IMR-90 (cell line): ENCODE measurements at regions not wholly inside any gene's neighbourhood (a gene's known extent, or its start where the extent isn't known, plus 50 kb on each side); places are given as distances from the start of the nearest gene placed in this dataset.

Experiments
- ATAC-seq: fragments of 200-7000 bp; cut with Tn5 transposase; 2 replicates; pipeline ENCODE4 v1.9.1; 2020; ENCODE audit warnings: low read depth, mild to moderate bottlenecking, moderate library complexity
- BruUV-seq: library from RNA; stranded (reverse); fragments of 400-500 nt; replicated peaks from 2 replicates; lab custom pipeline; 2021; lab: Mats Ljungman, UMichigan
- CTCF ChIA-PET: fragments of 300-600 bp; formaldehyde crosslinking; extraction: SDS; loops from one replicate; lab custom pipeline; 2021; ENCODE audit warnings: antibody characterized with exemption; lab: Yijun Ruan, JAX
- POLR2A ChIA-PET: fragments of 300-600 bp; sonication (Branson Sonifier 250); formaldehyde crosslinking; loops from one replicate; lab custom pipeline; 2022; ENCODE audit warnings: antibody characterized with exemption; ENCODE audit not compliant: unreplicated experiment; lab: Charles Lee
- DNase-seq: peaks from one replicate; pipeline ENCODE4 v3.0.0; 2013
- H2AFZ ChIP-seq: replicated peaks from 2 replicates; pipeline ENCODE3; 2013; ENCODE audit warnings: low read length, mild to moderate bottlenecking; ENCODE audit not compliant: poor library complexity
- H2AK5ac ChIP-seq: 2 replicates; pipeline ENCODE4 v1.6.1; 2013; ENCODE audit warnings: low read depth, low read length, inconsistent platforms
- H2AK9ac ChIP-seq: replicated peaks from 2 replicates; pipeline ENCODE3; 2013; ENCODE audit warnings: mild to moderate bottlenecking, low read depth, low read length, moderate library complexity; ENCODE audit not compliant: poor library complexity
- H2BK120ac ChIP-seq: 2 replicates; pipeline ENCODE4 v1.6.1; 2013; ENCODE audit warnings: low read depth, low read length, inconsistent platforms
- H2BK15ac ChIP-seq: 3 replicates; pipeline ENCODE4 v1.6.1; 2013; ENCODE audit warnings: low read depth, low read length, inconsistent platforms
- H2BK20ac ChIP-seq: 2 replicates; pipeline ENCODE4 v1.6.1; 2013; ENCODE audit warnings: low read depth, mild to moderate bottlenecking, inconsistent platforms, low read length, moderate library complexity
- H2BK5ac ChIP-seq: 2 replicates; pipeline ENCODE4 v1.6.1; 2013; ENCODE audit warnings: mild to moderate bottlenecking, low read depth, low read length, inconsistent platforms; ENCODE audit not compliant: poor library complexity, severe bottlenecking
- H3K14ac ChIP-seq: replicated peaks from 2 replicates; pipeline ENCODE4 v1.6.1; 2013; ENCODE audit warnings: low read depth, low read length, inconsistent platforms
- H3K18ac ChIP-seq: 2 replicates; pipeline ENCODE4 v1.6.1; 2013; ENCODE audit warnings: low read depth, low read length, control low read depth
- H3K23ac ChIP-seq: 2 replicates; pipeline ENCODE4 v1.6.1; 2013; ENCODE audit warnings: low read depth, low read length, inconsistent platforms
- H3K27ac ChIP-seq: 2 replicates; pipeline ENCODE4 v1.5.1; 2013; ENCODE audit warnings: mild to moderate bottlenecking, control low read depth, low read length; ENCODE audit not compliant: insufficient read depth
- H3K27me3 ChIP-seq: 2 replicates; pipeline ENCODE4 v1.6.1; 2013; ENCODE audit warnings: low read length; ENCODE audit not compliant: control insufficient read depth, insufficient read depth
- H3K36me3 ChIP-seq: 2 replicates; pipeline ENCODE4 v1.6.1; 2013; ENCODE audit warnings: low read length, mixed read lengths; ENCODE audit not compliant: control insufficient read depth, insufficient read depth
- H3K4ac ChIP-seq: 2 replicates; pipeline ENCODE4 v1.6.1; 2013; ENCODE audit warnings: low read depth, low read length, inconsistent platforms
- H3K4me1 ChIP-seq: 2 replicates; pipeline ENCODE4 v1.6.1; 2013; ENCODE audit warnings: low read length, mixed read lengths; ENCODE audit not compliant: control insufficient read depth, insufficient read depth
- H3K4me2 ChIP-seq: 2 replicates; pipeline ENCODE4 v1.6.1; 2013; ENCODE audit warnings: low read depth, mild to moderate bottlenecking, control low read depth, low read length, moderate library complexity
- H3K4me3 ChIP-seq: 2 replicates; pipeline ENCODE4 v1.5.1; 2013; ENCODE audit warnings: low read depth, mild to moderate bottlenecking, control low read depth, low read length, moderate library complexity; ENCODE audit not compliant: insufficient read depth
- H3K56ac ChIP-seq: 2 replicates; pipeline ENCODE4 v1.6.1; 2013; ENCODE audit warnings: low read length, inconsistent platforms; ENCODE audit not compliant: insufficient read depth; ENCODE audit errors: extremely low read depth
- H3K79me1 ChIP-seq, 2 experiments: 2 replicates each; pipeline ENCODE4 v1.6.1; 2013; ENCODE audit warnings: low read length in 2 of 2, inconsistent platforms in 1 of 2, low read depth in 1 of 2
- H3K9ac ChIP-seq: 2 replicates; pipeline ENCODE4 v1.6.1; 2013; ENCODE audit warnings: low read depth, low read length, control low read depth
- H3K9me1 ChIP-seq: 2 replicates; pipeline ENCODE4 v1.6.1; 2013; ENCODE audit warnings: low read length, inconsistent platforms; ENCODE audit not compliant: insufficient read depth
- H3K9me3 ChIP-seq: 2 replicates; pipeline ENCODE4 v1.6.1; 2013; ENCODE audit warnings: low read length; ENCODE audit not compliant: control insufficient read depth, insufficient read depth
- H4K20me1 ChIP-seq: 2 replicates; pipeline ENCODE4 v1.6.1; 2013; ENCODE audit warnings: low read length, inconsistent platforms; ENCODE audit not compliant: insufficient read depth
- H4K5ac ChIP-seq: 2 replicates; pipeline ENCODE4 v1.6.1; 2013; ENCODE audit warnings: mild to moderate bottlenecking, low read depth, low read length, control low read depth
- H4K8ac ChIP-seq, 2 experiments: 2 replicates each; pipeline ENCODE4 v1.6.1; 2013; ENCODE audit warnings: low read depth in 2 of 2, low read length in 2 of 2, control low read depth in 1 of 2, inconsistent platforms in 1 of 2
- H4K91ac ChIP-seq: 2 replicates; pipeline ENCODE4 v1.6.1; 2013; ENCODE audit warnings: low read depth, low read length, inconsistent platforms; ENCODE audit not compliant: insufficient read depth
- CHD1 ChIP-seq: IDR thresholded peaks from 2 replicates; pipeline ENCODE4 v1.6.1; 2012; ENCODE audit warnings: low read depth, low read length, improper control_type of control experiment
- FOS ChIP-seq: fragments of 150-350 bp; IDR thresholded peaks from 2 replicates; pipeline ENCODE4 v1.6.1; 2016; ENCODE audit warnings: low read depth, low read length
- MAFK ChIP-seq: IDR thresholded peaks from 2 replicates; pipeline ENCODE4 v1.6.1; 2012; ENCODE audit warnings: low read depth, low read length, improper control_type of control experiment
- MXI1 ChIP-seq: IDR thresholded peaks from 2 replicates; pipeline ENCODE4 v1.6.1; 2012; ENCODE audit warnings: low read depth, mild to moderate bottlenecking, low read length, moderate library complexity, borderline replicate concordance
- NFE2L2 ChIP-seq: fragments of 150-350 bp; IDR thresholded peaks from 2 replicates; pipeline ENCODE4 v1.6.1; 2016; ENCODE audit warnings: low read depth, mild to moderate bottlenecking, low read length
- POLR2A ChIP-seq: IDR thresholded peaks from 2 replicates; pipeline ENCODE4 v1.6.1; 2012; ENCODE audit warnings: mild to moderate bottlenecking, low read depth, low read length
- RCOR1 ChIP-seq: IDR thresholded peaks from 2 replicates; pipeline ENCODE4 v1.6.1; 2012; ENCODE audit warnings: mild to moderate bottlenecking, low read length, improper control_type of control experiment; ENCODE audit not compliant: insufficient replicate concordance
- RFX5 ChIP-seq: IDR thresholded peaks from 2 replicates; pipeline ENCODE4 v1.8.0; 2012; ENCODE audit warnings: low read depth, mild to moderate bottlenecking, low read length, moderate library complexity
- SMC3 ChIP-seq: fragments of 150-350 bp; IDR thresholded peaks from 2 replicates; pipeline ENCODE4 v1.6.1; 2016; ENCODE audit warnings: low read depth, mild to moderate bottlenecking, antibody characterized with exemption, low read length, moderate library complexity
- WGBS, 2 experiments: methylation state at CpG; one replicate each; pipeline versions ENCODE4 v1.1.5 to v1.1.7; 2013; ENCODE audit warnings: missing lambda C conversion rate in 2 of 2; ENCODE audit not compliant: insufficient read length in 1 of 2; ENCODE audit errors: extremely low coverage in 2 of 2; 5-methylcytosine and 5-hydroxymethylcytosine counted together
- dilution Hi-C: fragments of 300-500 bp; cut with HindIII; formaldehyde crosslinking; loops from one replicate; pipeline ENCODE4 v1.14.3; 2018; ENCODE audit warnings: low sequenced_read_pairs; ENCODE audit not compliant: unreplicated experiment
- in situ Hi-C: fragments of 300-500 bp; cut with MboI; formaldehyde crosslinking; loops from 3 replicates; pipeline ENCODE4 v1.14.3; 2019; ENCODE audit warnings: low sequenced_read_pairs, inconsistent platforms, mixed read lengths
- intact Hi-C: fragments of 100-400 bp; cut with micrococcal nuclease; formaldehyde crosslinking; loops from 2 replicates; pipeline ENCODE4 v1.10.0; 2022
- TF ChIP-seq, protein P1 (sequence below): conservative IDR thresholded peaks from 2 replicates; pipeline ENCODE4 v1.5.1; 2012; ENCODE audit warnings: mild to moderate bottlenecking, low read depth, low read length, improper control_type of control experiment
- TF ChIP-seq, protein P2 (sequence below): fragments of 150-350 bp; IDR thresholded peaks from 2 replicates; pipeline ENCODE4 v1.6.1; 2016; ENCODE audit warnings: low read depth, mild to moderate bottlenecking, low read length, moderate library complexity, borderline replicate concordance
- TF ChIP-seq, protein P3 (sequence below): fragments of 150-350 bp; IDR thresholded peaks from 2 replicates; pipeline ENCODE4 v1.6.1; 2017; ENCODE audit warnings: mild to moderate bottlenecking, antibody characterized with exemption, low read length, low read depth

DNA sequence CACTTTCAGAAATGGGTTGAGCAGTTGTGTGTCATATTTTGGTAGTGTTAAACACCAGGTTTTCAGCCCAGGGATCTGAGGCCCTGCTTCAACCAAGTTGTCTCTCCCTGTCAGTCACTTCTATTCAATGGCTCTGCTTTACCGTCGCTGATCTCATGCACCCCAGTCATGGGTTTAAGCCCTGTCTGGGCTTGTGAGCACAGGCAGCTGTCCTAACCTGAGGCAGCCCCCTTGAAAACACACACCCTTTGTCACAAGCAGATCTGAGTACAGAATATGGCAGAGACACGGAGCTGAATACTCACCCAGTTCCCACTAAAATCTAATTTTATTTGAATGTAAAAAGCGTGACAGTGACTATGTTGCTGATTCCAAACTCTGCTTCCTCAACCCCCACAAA, 110.6 kb upstream of the GLI3 start:
- Histone ChIP-seq H2BK15ac (no peak overlapping the region), H2AK9ac (no peak overlapping the region), H4K5ac (no peak overlapping the region), H3K4ac (no peak overlapping the region), H3K9ac (no peak overlapping the region), H3K9me1 (no peaks in the 10 kb centered on the region), H4K20me1 (no peaks in the 10 kb centered on the region), H3K56ac (no peak overlapping the region), H3K27ac (no peak overlapping the region), H3K79me1 (no peaks in the 10 kb centered on the region), H3K9me3 (no peaks in the 10 kb centered on the region), H3K23ac (no peak overlapping the region), H4K8ac (no peak overlapping the region), H2AK5ac (no peak overlapping the region), H2BK20ac (no peak overlapping the region), H3K4me2 (no peak overlapping the region), H3K36me3 (no peaks in the 10 kb centered on the region), H2BK120ac (no peak overlapping the region), H3K4me1 (no peaks in the 10 kb centered on the region), H3K14ac (no peak overlapping the region), H4K91ac (no peak overlapping the region), H2AFZ (no peak overlapping the region), H3K18ac (no peak overlapping the region), H2BK5ac (no peak overlapping the region), H3K27me3 (peaks cover 12% of the 10 kb centered on the region), H3K4me3 (no peak overlapping the region)
- in situ Hi-C loops: no loop called here
- no peak for ATAC-seq
- ChIA-PET CTCF (no interaction called here), POLR2A (no interaction called here)
- dilution Hi-C loops: no loop called here
- TF ChIP-seq MXI1 (no peak), POLR2A (no peak), FOS (no peak), NFE2L2 (no peak), RCOR1 (no peak), MAFK (no peak), CHD1 (no peak), RFX5 (no peak), SMC3 (no peak)
- TF ChIP-seq, protein P1, sequence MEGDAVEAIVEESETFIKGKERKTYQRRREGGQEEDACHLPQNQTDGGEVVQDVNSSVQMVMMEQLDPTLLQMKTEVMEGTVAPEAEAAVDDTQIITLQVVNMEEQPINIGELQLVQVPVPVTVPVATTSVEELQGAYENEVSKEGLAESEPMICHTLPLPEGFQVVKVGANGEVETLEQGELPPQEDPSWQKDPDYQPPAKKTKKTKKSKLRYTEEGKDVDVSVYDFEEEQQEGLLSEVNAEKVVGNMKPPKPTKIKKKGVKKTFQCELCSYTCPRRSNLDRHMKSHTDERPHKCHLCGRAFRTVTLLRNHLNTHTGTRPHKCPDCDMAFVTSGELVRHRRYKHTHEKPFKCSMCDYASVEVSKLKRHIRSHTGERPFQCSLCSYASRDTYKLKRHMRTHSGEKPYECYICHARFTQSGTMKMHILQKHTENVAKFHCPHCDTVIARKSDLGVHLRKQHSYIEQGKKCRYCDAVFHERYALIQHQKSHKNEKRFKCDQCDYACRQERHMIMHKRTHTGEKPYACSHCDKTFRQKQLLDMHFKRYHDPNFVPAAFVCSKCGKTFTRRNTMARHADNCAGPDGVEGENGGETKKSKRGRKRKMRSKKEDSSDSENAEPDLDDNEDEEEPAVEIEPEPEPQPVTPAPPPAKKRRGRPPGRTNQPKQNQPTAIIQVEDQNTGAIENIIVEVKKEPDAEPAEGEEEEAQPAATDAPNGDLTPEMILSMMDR: no peak
- TF ChIP-seq, protein P2, sequence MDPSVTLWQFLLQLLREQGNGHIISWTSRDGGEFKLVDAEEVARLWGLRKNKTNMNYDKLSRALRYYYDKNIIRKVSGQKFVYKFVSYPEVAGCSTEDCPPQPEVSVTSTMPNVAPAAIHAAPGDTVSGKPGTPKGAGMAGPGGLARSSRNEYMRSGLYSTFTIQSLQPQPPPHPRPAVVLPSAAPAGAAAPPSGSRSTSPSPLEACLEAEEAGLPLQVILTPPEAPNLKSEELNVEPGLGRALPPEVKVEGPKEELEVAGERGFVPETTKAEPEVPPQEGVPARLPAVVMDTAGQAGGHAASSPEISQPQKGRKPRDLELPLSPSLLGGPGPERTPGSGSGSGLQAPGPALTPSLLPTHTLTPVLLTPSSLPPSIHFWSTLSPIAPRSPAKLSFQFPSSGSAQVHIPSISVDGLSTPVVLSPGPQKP: no peak
- TF ChIP-seq, protein P3, sequence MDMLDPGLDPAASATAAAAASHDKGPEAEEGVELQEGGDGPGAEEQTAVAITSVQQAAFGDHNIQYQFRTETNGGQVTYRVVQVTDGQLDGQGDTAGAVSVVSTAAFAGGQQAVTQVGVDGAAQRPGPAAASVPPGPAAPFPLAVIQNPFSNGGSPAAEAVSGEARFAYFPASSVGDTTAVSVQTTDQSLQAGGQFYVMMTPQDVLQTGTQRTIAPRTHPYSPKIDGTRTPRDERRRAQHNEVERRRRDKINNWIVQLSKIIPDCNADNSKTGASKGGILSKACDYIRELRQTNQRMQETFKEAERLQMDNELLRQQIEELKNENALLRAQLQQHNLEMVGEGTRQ: no peak
- intact Hi-C loops: no loop called here
- no peak for DNase-seq
- WGBS, 2 experiments: no CpG with 5 or more reads among the region's 4 CpGs
- no TSS peak for BruUV-seq
